GM23248 (cell line): ENCODE measurements at regions not wholly inside any gene's neighbourhood (a gene's known extent, or its start where the extent isn't known, plus 50 kb on each side); places are given as distances from the start of the nearest gene placed in this dataset.

Experiments
- DNase-seq: peaks from one replicate; pipeline ENCODE4 v3.0.0-alpha.2; 2015
- H2AFZ ChIP-seq: fragments of 200-600 bp; sonication (generic); 2 replicates; pipeline ENCODE4 v1.6.1; 2016; ENCODE audit warnings: antibody characterized with exemption
- H3F3A ChIP-seq: fragments of 200-600 bp; sonication (generic); 2 replicates; pipeline ENCODE4 v1.6.1; 2016; ENCODE audit warnings: mild to moderate bottlenecking, antibody characterized with exemption, mixed run types; ENCODE audit not compliant: insufficient read depth
- H3K27ac ChIP-seq: fragments of 200-600 bp; sonication (generic); 2 replicates; pipeline ENCODE4 v1.5.1; 2016; ENCODE audit warnings: mild to moderate bottlenecking
- H3K27me3 ChIP-seq: fragments of 200-600 bp; sonication (generic); replicated peaks from 2 replicates; pipeline ENCODE4 v1.6.1; 2016; ENCODE audit warnings: mild to moderate bottlenecking; ENCODE audit not compliant: insufficient read depth
- H3K36me3 ChIP-seq: fragments of 200-600 bp; sonication (generic); 2 replicates; pipeline ENCODE4 v1.6.1; 2016; ENCODE audit warnings: low read depth, mild to moderate bottlenecking
- H3K4me1 ChIP-seq: fragments of 200-600 bp; sonication (generic); 2 replicates; pipeline ENCODE4 v1.6.1; 2016; ENCODE audit warnings: mild to moderate bottlenecking; ENCODE audit not compliant: insufficient read depth
- H3K4me2 ChIP-seq: fragments of 200-600 bp; sonication (generic); one replicate; pipeline ENCODE4 v1.6.1; 2016; ENCODE audit warnings: mild to moderate bottlenecking; ENCODE audit not compliant: unreplicated experiment
- H3K4me3 ChIP-seq: fragments of 200-600 bp; sonication (generic); 2 replicates; pipeline ENCODE4 v1.5.1; 2016; ENCODE audit warnings: mild to moderate bottlenecking
- H3K79me2 ChIP-seq: fragments of 200-600 bp; sonication (generic); 2 replicates; pipeline ENCODE4 v1.6.1; 2016; ENCODE audit warnings: mild to moderate bottlenecking; ENCODE audit not compliant: insufficient read depth
- H3K9ac ChIP-seq: fragments of 200-600 bp; sonication (generic); 2 replicates; pipeline ENCODE4 v1.6.1; 2016; ENCODE audit warnings: mild to moderate bottlenecking
- H3K9me2 ChIP-seq: fragments of 200-600 bp; sonication (generic); 2 replicates; pipeline ENCODE4 v1.6.1; 2016; ENCODE audit warnings: mixed run types, mild to moderate bottlenecking, moderate library complexity; ENCODE audit not compliant: insufficient read depth
- H3K9me3 ChIP-seq: fragments of 200-600 bp; sonication (generic); one replicate; pipeline ENCODE4 v1.6.1; 2017; ENCODE audit warnings: low read depth
- H4K20me1 ChIP-seq: fragments of 200-600 bp; sonication (generic); 2 replicates; pipeline ENCODE4 v1.6.0; 2016; ENCODE audit not compliant: insufficient read depth
- EZH2 ChIP-seq: fragments of 200-600 bp; sonication (generic); IDR thresholded peaks from 2 replicates; pipeline ENCODE4 v1.6.1; 2018; ENCODE audit warnings: antibody characterized with exemption, mild to moderate bottlenecking; ENCODE audit not compliant: insufficient read depth, poor library complexity, severe bottlenecking
- EZH2phosphoT487 ChIP-seq: fragments of 200-600 bp; sonication (generic); IDR thresholded peaks from 2 replicates; pipeline ENCODE4 v1.6.1; 2018; ENCODE audit warnings: antibody characterized with exemption, moderate library complexity, mild to moderate bottlenecking, low read depth; ENCODE audit not compliant: insufficient read depth
- WGBS, 2 experiments: methylation state at CpG; one replicate each; pipeline ENCODE4 v1.1.6; 2015 to 2017; ENCODE audit warnings: low lambda C conversion rate in 2 of 2, low coverage in 1 of 2; ENCODE audit errors: missing lambda C conversion rate in 2 of 2; 5-methylcytosine and 5-hydroxymethylcytosine counted together
- in situ Hi-C: fragments of 300-500 bp; cut with MboI; formaldehyde crosslinking; loops from 2 replicates; pipeline ENCODE4 v1.15.0; 2020

DNA sequence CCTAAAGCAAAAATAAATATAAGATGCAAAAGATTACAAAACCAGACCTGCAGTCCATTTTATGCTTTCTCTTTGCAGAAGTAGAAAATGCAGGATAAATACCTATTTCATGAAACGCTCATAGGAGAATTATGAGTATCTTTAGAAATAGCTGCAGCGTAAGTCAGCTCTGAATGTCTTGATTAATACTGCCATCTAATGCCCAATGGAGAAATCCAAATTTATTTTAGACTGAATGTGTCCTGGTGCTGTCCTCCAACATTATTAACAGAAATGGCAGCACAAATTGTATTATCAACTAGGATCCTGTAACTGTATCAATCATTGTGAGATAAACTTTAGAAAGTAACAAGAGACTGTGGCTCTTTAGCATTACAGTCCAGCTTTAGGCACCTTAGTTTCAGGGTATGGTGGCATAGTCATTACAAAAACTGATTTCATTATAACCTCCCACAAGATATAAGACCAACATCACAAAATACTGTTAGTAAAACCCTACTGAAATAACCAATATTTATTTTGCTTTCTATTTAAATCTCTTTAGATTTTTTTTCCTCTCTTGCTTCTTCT is 162.1 kb upstream of the MIR17HG start:
- no peak overlapping the region for H3K4me2 ChIP-seq

DNA sequence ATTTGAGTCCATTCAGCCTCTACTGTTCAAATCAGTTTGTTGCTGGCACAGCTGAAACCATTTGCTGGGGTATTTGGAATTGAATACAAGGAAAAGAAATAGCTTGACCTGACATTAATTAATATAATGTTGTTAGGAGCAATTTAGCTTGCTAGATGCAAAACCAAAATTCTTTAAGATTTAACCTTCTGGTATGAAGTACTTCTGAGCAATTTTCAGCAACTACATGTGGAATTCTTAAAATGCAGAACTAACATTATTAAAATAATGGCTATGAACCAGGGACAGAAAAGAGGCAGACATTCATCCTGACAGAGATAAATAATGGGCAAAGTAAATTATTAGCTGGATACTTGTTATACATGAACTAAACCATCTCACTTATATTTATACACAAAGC is 160.0 kb upstream of the MIR17HG start:
- no peak overlapping the region for H3K9ac ChIP-seq
- no peaks in the 10 kb centered on the region for H3K79me2 ChIP-seq
- no peak for DNase-seq
- H3K27me3 ChIP-seq: no peaks in the 10 kb centered on the region
- no peaks in the 10 kb centered on the region for H3F3A ChIP-seq
- H2AFZ ChIP-seq: no peak overlapping the region
- H3K27ac ChIP-seq: no peak overlapping the region
- no peaks in the 10 kb centered on the region for H3K9me2 ChIP-seq
- no peaks in the 10 kb centered on the region for H3K4me1 ChIP-seq
- H3K36me3 ChIP-seq: no peaks in the 10 kb centered on the region
- H3K4me2 ChIP-seq: no peak overlapping the region
- H3K4me3 ChIP-seq: no peak overlapping the region
- TF ChIP-seq EZH2phosphoT487: no peak
- no peak for TF ChIP-seq EZH2
- in situ Hi-C loops: no loop called here
- H4K20me1 ChIP-seq: no peaks in the 10 kb centered on the region
- no peaks in the 10 kb centered on the region for H3K9me3 ChIP-seq

More for the DNA sequence above, 162.1 kb upstream of the MIR17HG start:
- no peak overlapping the region for H3K9ac ChIP-seq
- H3F3A ChIP-seq: no peaks in the 10 kb centered on the region
- H3K4me1 ChIP-seq: no peaks in the 10 kb centered on the region
- no peak overlapping the region for H3K27ac ChIP-seq
- no peaks in the 10 kb centered on the region for H3K9me3 ChIP-seq
- no peaks in the 10 kb centered on the region for H3K79me2 ChIP-seq
- peak; percentile 15 for DNase-seq
- H3K4me3 ChIP-seq: no peak overlapping the region
- in situ Hi-C loops: no loop called here
- 3% methylated on average over 2 of the region's 2 CpGs for WGBS, 2 experiments
- H3K36me3 ChIP-seq: no peaks in the 10 kb centered on the region
- H3K27me3 ChIP-seq: no peaks in the 10 kb centered on the region
- no peaks in the 10 kb centered on the region for H3K9me2 ChIP-seq
- H2AFZ ChIP-seq: no peak overlapping the region
- TF ChIP-seq EZH2 (no peak), EZH2phosphoT487 (no peak)
- no peaks in the 10 kb centered on the region for H4K20me1 ChIP-seq

DNA sequence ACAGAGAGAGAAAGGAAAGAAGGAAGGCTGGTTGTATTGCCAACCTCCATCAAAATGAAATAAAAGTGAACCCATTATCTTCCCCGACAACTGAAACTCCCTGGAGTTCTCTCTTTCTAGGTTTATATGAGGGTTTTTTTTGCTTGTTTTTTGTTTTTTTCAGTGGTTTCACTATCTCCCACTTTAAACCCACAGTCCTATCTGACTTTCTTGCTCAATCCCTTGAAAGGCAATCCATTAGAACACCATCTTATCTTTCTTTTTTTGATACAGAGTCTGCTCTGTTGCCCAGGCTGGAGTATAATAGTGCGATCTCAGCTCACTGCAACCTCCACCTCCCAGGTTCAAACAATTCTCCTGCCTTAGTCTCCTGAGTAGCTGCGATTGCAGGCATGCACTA is 158.0 kb upstream of the MIR17HG start:
- in situ Hi-C loops: no loop called here
- TF ChIP-seq EZH2 (no peak), EZH2phosphoT487 (no peak)
- H3K27me3 ChIP-seq: no peaks in the 10 kb centered on the region
- DNase-seq: no peak
- no peaks in the 10 kb centered on the region for H3K36me3 ChIP-seq
- no peaks in the 10 kb centered on the region for H3K9me2 ChIP-seq
- no peaks in the 10 kb centered on the region for H3K4me1 ChIP-seq
- no peaks in the 10 kb centered on the region for H3F3A ChIP-seq
- no peak overlapping the region for H2AFZ ChIP-seq
- H3K4me2 ChIP-seq: no peak overlapping the region
- H3K79me2 ChIP-seq: no peaks in the 10 kb centered on the region
- H3K9me3 ChIP-seq: no peaks in the 10 kb centered on the region
- no peak overlapping the region for H3K27ac ChIP-seq
- no peak overlapping the region for H3K9ac ChIP-seq
- WGBS, 2 experiments: 19 to 20% methylated on average over 3 of the region's 3 CpGs
- no peaks in the 10 kb centered on the region for H4K20me1 ChIP-seq
- H3K4me3 ChIP-seq: no peak overlapping the region

DNA sequence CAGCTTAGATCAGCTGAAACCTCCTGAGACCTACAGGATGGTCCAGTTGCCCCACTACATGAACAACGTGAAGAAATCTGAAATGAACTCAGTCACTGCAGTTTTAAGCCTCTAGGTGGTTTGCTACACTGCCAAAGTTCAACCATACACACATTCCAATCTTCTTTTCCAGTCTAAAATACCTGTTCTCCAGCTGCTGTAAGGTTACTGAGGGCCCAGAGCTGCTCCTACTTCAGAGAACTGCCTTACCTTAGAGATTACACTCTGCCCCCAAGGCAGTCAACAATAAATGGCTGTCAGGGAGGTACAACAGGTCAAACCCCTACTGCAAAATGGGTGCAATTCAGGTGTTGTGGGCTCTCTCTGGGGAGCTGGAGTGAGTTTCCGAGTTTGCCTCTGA is 154.1 kb upstream of the MIR17HG start:
- 0 to 8% methylated on average over 2 of the region's 2 CpGs for WGBS, 2 experiments
- Histone ChIP-seq H3F3A (no peaks in the 10 kb centered on the region), H3K79me2 (no peaks in the 10 kb centered on the region), H2AFZ (no peak overlapping the region), H3K4me1 (no peaks in the 10 kb centered on the region), H3K4me3 (no peak overlapping the region), H3K36me3 (no peaks in the 10 kb centered on the region), H3K9me2 (no peaks in the 10 kb centered on the region), H3K9me3 (no peaks in the 10 kb centered on the region), H3K4me2 (no peak overlapping the region), H4K20me1 (no peaks in the 10 kb centered on the region), H3K9ac (no peak overlapping the region), H3K27ac (no peak overlapping the region), H3K27me3 (no peaks in the 10 kb centered on the region)
- no peak for DNase-seq
- TF ChIP-seq EZH2phosphoT487: no peak
- no peak for TF ChIP-seq EZH2
- in situ Hi-C loops: no loop called here

DNA sequence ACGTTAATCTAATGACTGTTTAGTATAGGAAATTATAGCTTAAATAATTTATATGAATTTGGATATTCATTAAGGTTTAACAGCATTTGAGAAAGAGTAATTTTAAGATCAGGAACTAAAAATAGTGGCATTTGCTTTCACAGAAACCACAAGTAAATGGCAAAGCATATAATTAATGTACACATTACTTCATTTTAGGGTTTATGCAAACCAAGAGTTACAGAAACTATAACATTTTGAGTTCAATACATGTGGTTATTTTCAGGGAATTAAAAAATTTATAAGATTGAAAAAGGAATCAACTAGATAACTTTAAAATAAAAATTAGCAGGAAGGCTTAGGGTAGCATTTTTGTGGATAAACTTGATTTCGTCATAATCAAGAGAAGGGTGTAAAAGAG is 151.7 kb upstream of the MIR17HG start:
- no peaks in the 10 kb centered on the region for H3K79me2 ChIP-seq
- no peak overlapping the region for H2AFZ ChIP-seq
- no peak overlapping the region for H3K9ac ChIP-seq
- no peak overlapping the region for H3K27ac ChIP-seq
- no peaks in the 10 kb centered on the region for H3K9me2 ChIP-seq
- no peaks in the 10 kb centered on the region for H3K9me3 ChIP-seq
- H3K4me1 ChIP-seq: no peaks in the 10 kb centered on the region
- H3F3A ChIP-seq: no peaks in the 10 kb centered on the region
- H3K36me3 ChIP-seq: no peaks in the 10 kb centered on the region
- H4K20me1 ChIP-seq: no peaks in the 10 kb centered on the region
- no peak overlapping the region for H3K4me3 ChIP-seq
- TF ChIP-seq EZH2phosphoT487 (no peak), EZH2 (no peak)
- no peak overlapping the region for H3K4me2 ChIP-seq
- in situ Hi-C loops: no loop called here
- no peak for DNase-seq
- 4 to 9% methylated on average over 2 of the region's 2 CpGs for WGBS, 2 experiments
- no peaks in the 10 kb centered on the region for H3K27me3 ChIP-seq
